GM20431 (cell line): ENCODE measurements at regions not wholly inside any gene's neighbourhood (a gene's known extent, or its start where the extent isn't known, plus 50 kb on each side); places are given as distances from the start of the nearest gene placed in this dataset.

Experiments used
- in situ Hi-C: fragments of 300-500 bp; cut with MseI, MboI; formaldehyde crosslinking; loops from one replicate; pipeline ENCODE4 v1.15.0; 2020; ENCODE audit warnings: low sequenced_read_pairs; ENCODE audit not compliant: unreplicated experiment

DNA sequence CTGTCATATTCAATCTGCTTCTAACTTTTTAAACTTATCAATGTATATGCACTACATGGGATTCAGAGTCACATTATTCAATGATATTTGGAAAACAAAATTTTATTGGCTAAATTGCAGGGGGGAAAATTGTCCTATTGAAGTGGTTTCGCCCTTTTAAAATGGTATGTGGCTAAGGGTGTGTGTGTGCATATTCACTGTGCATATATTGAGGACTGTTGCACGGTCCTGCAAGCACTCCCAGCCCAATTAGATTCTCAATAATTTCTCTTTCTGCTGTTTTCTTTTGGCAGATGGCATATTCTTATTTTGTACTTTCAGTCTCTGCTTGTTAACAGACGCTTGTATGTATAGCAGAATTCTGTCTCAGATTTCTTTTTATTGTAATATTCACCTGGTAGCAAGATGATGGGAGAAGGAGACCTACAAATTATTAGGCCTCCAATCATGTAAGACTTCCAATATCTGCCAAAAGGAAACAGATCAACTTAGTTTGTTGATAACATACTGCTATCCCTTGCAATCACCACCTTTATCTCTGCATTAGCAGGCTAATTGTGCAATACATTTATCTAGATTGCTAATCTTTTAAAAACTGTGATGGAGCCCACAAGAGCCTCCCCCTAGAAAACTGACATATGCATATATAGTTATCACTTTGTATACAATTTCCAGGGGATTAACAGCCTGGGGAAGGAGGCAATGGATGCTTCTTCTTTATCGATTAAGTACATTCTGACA, 411.5 kb downstream of the PLK2 start:
- in situ Hi-C loops, result no loop called here

DNA sequence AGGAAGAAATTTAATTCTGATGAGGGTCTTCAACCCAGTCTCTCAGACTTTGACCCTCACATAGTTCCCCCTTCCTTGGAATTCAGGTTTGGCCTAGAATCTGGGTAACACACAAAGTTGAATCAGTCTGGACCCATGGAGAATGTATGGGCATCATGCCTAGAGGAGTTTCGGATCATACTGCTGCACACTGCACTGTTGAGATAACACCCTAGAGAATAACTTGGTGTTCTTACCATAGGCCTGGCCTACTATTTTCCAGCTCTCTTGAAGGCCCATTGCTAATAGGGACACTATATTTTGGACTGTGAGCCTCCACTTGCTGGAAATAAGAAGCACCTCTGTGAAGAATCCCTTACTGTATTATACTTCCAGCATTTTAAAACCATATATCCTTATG, 413.5 kb downstream of the PLK2 start:
- in situ Hi-C loops, result no loop called here

DNA sequence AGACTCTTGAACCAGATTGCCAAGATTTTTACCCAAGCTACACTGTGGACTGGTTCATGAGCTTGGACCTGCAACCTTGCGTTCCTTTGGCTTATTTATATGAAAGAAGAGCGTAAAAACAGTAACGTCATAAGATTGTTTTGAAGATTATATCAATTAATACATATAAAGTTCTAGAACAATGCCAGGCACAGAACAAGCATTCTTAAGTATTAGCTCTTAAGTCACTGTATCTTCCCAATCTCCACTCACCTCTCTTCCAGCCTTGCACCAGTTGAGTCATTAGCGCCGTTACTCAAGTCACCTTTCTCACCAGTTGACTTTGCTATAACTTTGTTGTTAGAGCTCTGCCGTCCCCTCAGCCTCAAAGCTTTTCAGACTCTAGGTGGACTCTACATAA, 415.7 kb downstream of the PLK2 start:
- in situ Hi-C loops, result no loop called here

DNA sequence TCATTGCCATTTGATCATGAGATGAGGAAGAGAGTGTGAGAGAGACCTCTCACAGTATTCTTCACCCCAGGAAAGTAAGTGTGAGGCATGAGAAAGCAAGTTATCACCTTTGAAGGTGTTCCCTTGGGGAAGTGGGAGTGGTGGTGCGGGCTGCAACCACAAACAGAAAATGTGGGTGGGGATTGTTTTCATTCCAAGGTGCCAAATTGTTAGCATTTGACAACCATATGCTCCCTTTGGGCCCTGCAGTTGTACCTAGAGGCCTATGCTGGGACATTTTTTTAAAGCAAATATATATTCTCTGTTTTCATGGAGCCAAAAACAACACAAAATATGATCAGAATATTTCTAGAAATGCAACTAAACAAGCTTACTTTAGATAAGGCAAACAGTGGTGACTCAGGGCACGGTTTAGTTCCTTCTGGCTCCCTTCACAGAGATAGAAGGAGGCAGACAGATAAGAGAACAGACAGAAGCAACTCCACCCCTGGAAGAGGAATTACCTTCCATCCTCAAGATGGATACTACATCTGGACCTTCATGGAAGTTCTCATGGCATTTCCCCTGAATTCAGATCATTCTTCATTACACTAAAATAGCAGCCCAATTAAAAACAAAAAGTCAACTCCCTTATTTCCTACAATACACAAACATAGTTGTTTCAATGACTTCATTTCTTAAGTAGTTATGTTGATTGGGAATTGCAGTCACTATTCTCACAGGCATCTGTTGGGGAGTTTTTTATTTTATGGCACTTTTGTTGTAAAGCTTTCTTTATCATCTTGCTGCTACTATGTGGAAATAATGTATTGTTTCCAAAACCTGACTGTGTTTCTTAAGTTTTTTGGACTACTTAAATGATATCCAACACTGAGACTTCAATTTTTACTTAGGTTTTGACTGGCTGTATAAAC, 416.6 kb downstream of the PLK2 start:
- in situ Hi-C loops, result no loop called here

DNA sequence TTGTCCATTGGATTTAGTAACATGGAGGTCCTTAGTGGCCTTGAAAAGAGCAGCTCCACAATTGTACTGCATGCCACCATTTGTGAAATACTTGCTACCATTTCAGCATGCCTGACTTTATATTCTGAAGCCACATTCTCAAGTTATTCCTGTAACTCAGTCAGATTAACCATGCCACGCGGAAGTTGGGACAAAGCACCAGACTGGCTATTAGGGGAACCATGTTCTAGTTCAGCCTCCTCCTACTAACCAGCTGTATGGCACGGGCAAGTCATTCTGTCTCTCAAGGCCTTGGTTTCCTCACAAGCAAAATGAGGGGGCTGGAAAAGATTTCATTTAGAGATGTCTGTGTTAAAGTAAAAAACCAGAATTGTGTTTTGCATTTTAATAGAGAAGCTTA, 418.0 kb downstream of the PLK2 start:
- in situ Hi-C loops, result no loop called here

DNA sequence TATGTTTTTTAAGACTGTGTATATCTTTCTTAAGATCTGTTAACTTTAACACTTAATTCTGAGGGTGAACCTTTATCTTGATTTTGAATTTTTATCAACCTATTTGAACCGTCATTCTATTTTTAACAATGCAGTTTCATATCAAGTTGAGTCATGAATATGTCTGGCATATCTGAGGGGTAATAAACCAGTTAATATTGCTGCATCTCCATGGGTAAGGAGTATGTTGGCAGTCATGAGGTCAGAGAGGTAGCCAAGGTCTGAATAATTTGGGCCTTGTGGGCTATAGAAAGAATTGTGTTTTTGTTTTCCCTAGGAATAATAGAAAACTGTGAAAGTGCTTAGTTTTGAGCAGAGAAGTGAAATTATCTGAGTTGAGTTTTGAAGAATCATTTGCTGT, 419.0 kb downstream of the PLK2 start:
- in situ Hi-C loops, result no loop called here

DNA sequence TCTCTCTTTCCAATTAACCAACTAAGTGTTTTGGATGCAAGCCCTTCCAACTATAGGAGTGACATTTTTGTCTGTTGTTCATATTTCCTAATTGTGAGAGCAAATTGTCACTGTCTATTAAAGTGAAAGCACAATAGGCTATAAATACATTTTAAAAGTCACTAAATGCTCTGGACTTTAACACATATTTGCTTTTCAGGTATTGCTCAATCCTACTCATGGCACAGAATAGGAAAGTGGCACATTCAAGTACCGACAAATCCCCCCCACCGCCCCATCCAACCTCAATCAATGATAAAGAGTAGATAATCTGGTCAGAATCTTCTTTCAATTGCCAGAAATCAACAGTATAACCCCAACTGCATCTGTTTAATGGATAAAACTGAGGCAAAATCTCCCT, 419.8 kb downstream of the PLK2 start:
- in situ Hi-C loops, result no loop called here

DNA sequence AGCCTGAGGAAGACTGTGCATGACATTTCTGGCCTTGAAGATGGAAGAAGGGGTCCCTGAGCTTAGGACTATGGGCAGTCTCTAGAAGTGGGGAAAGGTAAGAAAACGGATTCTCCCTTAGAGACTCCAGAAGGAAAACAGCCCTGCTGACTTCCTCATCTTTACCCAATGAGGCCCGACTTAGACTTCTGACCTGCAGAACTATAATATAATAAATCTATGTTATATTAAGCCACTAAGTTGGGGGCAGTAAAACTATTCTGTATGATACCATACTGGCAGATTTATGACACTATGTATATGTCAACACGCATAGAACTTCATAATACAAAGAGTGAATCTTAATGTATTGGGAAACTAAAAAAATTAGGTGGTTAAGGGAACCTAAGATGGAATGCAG, 422.0 kb downstream of the PLK2 start:
- in situ Hi-C loops, result no loop called here

DNA sequence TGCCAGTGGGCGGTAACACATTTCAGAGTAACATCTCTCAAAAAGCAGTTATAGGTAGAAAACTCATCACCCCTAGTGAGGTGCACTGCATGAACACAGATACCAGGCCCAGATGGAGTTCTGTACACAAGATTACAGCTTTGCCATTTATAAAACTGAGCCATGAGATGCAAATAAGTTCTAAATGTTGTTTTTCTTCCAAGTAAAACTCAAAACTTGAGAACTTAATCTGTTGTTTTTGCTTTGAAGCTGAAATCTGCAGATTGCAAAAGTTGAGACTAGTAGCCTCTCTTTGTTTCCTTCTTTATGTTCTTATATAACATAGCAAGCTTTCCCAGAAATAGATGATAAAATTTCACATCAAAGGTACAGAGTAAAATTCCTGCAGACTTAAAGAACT, 434.1 kb downstream of the PLK2 start:
- in situ Hi-C loops, result no loop called here

DNA sequence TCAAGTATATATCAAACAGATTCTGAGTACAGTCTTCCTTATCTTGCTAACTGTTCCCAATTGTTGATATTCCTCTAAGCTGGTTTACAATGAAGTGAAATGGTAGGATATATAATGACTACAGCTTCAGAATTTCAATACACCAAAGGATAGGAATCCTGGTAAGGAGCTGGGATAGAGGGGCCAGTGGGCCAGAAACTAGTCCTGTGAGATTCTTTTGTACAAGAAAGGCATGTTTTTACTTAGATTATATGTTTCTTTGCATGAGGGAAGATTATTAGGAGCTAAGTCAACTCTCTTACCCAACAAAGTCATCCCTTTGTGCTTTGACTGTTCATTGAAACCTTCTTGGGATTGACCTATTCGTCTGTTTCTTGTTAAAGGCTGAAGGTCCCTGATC, 435.7 kb downstream of the PLK2 start:
- in situ Hi-C loops, result no loop called here

DNA sequence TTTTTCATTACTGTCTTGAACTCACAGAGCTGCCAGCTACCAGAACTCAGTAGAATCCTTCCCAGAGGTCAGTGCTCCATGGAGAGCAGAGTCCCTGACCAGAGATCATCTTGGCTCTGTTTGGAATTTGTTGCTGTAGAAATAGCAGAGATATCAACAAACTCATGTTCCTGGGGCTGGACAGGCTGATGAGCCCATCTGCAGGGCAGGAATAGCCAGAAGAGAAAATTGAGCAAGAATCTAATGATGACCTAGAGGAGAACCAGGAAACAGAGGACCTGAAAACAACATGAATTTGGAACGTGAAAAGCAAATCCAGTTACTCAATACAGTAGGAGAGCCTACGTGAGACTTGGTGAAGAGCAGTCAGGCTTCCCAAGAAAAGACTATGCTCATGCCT, 437.8 kb downstream of the PLK2 start:
- in situ Hi-C loops, result no loop called here

DNA sequence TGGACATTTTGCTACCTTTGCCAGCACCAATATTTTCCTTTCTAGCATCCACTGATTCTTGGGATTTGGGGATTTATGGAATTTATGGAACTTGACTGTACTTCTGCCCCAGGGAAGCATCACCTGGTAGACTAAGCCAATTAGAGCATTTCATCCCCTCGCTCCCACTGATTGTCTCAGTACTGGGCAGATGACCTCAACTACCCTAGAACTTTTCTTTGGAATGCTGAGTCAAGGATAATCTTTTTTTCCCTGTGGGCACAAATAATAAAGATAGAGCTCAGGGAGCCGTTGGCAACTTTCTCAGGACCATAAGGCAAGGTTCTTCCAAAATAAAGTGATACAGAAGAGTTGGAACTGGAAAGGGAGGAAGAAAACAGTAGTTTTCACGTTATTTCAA, 438.4 kb downstream of the PLK2 start:
- in situ Hi-C loops, result no loop called here

DNA sequence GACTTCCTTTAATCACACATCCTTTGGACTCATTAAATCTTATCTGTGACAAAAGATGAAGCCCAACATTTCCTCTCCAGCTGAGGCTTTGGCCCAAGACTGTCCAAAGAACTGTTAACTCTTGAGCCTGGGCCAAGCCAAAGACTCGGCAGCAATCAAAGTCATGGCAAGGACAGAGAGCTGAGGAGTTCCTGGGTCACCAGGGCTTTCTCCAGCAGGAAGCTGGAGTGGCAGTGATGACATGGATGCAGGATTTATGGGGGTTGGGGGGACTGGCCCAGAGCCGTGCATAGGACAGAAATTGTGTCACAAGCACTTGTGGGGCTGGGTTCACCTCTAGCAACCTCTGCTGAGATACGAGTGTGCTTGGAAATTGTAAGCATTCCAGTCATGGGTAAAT, 440.3 kb downstream of the PLK2 start:
- in situ Hi-C loops, result no loop called here

DNA sequence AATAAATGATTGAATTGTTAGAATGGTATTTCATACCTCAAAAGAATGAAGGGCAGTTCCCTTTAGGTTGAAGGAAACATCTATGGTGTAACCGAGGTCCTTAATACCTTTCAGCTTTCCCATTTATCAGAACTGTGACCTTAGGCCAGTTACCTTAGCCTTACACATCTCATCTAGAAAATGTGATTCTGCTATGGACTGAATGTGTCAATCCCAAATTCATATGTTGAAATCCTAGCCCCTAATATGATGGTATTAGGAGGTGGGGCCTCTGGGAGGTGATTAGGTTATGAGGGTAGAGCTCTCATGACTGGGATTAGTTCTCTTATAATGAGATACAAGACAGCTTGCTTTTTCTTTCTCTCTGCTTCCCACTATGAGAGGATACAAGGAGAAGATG, 441.9 kb downstream of the PLK2 start:
- in situ Hi-C loops, result no loop called here

DNA sequence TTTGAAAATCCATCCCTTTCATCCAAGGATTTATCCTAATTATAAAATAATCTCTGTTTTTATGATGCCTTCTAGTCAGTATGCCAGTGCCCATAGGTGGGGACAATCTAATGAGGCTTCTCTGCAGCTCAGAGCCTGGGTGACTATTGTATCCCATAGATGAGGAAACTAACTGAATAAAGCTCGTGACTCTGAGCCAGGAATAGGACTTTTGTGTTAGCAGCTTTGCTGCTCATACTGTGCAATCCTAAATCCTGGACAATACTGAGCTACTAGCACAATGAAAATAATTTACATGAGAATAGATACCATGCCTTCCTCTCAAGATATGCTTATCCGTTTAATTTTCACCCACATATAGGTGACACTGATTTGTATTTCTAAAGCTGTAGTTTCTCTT, 443.0 kb downstream of the PLK2 start:
- in situ Hi-C loops, result no loop called here

DNA sequence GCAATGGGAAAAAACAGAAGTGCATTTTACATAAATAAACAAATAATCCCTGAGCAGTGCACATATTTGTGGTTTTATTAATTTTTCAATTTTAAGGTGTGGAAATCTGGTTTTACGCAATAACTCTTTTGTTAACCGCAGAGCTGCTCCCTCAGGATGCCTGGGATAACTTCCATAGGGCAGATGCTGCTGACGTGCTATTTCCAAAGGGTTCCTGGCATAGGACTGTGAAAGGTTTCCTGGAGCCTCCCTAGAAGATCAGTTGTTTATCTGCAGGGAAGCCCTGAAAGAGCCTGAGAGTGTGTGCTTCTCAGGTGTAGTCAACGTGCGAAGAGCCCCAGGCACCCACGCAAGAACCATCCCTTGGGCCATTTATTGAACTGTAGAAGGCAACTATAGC, 443.5 kb downstream of the PLK2 start:
- in situ Hi-C loops, result no loop called here

DNA sequence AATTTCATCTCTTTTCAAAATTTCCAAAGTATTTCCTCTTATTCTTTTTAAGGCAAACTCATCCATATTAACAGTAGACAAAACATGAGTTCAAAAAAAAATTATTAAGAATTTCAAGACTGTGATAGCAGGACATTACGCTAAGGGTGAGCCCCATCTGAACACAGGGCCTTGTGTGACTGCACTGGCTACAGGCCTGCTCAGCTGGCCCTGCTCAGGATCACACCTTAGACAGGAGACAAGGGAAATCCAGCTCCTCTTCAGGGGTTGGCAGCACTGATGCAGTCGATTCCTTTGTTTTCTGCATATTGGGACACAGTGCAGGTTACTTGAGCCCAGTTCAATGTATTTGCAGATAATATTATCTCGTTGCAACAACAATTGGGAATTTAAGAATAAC, 444.7 kb downstream of the PLK2 start:
- in situ Hi-C loops, result no loop called here

DNA sequence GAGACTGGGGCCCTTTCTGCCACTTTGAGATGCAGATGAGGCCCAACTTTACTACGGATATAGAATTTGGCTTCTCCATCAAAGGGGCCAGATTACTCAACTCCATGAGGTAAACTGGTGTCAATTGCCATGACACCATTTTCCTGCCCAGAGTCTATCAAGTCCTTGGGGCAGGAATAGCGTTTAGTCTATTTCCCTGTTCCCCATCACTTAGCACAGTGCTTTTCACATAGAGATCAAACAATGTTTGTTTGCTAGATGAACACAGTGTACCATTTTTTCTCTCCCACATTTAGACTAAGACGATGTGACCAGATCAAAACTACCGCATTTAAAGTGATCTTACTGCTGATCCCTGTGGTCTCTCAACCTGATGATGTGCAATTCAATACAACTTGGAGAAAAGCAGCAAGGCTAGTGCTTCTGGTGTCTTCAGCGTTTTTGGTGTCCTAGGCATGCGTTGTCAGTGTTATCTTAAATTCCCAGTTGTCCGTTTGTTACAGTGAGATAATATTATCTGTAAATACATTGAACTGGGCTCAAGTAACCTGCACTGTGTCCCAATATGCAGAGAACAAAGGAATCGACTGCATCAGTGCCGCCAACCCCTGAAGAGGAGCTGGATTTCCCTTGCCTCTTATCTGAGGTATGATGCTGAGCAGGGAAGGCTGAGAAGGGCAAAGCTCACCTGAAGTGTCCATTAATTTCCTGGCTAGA, 446.2 kb downstream of the PLK2 start:
- in situ Hi-C loops, result no loop called here

DNA sequence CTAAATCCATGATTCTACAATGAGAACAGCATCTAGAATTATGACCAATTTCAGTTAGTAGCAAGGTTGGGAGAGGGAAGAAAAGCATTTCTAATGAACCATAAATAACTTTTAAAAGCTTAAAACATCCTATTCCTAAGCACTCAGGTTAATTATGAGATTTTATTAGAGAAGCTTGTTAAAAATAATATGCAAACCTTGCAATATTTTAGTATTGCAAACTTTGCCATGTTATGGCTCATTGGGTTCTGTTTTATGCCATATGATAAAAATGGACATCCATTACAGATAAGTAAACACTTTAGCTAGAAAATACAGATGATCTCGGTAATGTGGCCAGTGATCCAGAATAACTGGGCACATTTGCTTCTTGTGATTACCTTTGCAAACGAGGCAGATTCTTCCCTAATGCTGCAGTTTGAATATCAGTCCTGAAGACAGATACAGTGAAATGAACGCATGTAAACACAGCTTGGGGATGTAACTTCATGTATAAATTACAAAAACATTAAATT, 447.0 kb downstream of the PLK2 start:
- in situ Hi-C loops, result no loop called here

DNA sequence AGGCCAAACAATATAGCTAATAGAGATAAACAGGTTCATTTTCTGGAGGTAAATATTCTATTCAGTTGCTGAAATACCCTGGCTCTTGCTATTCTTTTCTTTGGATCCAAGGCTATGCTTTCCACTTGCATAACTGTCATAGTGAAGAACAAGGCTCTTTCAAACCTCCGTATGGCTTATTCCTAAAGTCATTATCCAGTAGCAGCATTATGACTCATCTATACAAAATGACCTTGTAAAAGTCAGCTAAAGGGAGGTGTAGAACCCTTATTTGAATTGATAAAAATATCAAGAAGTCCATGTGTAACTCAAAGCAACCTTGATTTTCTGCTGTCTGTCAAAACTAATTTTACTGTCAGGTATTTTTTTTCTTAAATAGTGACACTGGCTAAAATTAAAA, 447.8 kb downstream of the PLK2 start:
- in situ Hi-C loops, result no loop called here

DNA sequence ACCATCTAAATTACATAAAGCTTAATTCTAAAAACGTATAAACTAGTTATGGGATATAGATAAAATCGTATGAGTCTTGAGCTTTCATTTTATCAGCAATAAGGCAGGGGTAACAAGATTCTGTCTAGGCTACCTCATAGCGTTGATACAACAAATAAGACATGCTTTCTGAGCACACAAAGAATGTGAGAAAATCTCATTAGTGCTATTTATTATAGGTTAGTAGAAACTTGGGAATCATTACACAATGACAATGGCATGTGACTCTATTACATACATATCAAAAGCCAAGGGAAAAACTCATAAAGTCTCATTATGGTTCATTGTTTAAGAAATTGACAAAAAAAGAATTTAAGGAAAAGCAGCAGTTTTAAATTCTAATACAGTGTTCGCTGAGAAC, 448.6 kb downstream of the PLK2 start:
- in situ Hi-C loops, result no loop called here
